ENCODE measurements at regions not wholly inside any gene's neighbourhood (a gene's known extent, or its start where the extent isn't known, plus 50 kb on each side); places are given as distances from the start of the nearest gene placed in this dataset.
"Not testable (repeated sequence)": the region's sequence is repeated elsewhere in the genome, so short reads cannot be mapped to it uniquely, and the experiment has no call there.

DNA sequence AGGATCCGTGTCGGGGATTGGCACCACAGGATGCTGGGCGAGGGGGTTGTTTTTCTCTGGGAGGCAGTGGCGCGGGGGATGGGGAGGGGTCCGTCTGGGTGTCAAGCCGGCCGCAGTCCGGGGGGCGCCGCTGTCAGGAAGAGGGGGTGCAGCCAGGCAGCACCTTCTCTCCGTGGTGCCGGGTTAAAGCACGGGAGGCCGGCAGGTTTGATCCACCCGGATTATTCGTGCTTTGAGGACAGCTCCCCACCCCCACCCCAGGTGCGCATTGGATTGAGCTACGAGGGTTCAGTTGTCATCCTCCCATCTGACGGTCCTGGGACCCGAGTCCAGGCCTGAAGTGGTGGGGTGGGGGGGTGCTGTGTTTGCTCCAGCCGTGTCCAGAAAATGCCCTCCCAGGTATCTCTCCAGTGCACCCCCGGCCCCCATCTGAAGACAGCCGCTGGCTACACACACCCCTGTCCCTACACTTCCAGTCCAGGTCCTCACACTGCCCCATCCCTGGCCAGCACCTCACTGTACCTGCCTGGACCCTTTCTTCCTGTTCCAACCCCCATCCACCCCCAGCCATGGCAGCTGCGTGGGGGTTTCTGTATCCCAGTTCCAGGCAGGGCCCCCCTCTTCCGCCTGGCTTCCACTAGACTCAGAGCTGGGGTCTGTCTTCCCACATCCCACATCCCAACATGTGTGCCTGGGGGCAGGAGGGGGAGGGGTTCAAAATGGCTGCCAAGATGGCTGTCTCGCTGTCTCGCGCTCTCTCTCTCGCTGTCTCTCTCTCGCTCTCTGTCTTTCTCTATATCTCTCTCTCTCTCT is 114.0 kb downstream of the CRLF3 start:
- TF ChIP-seq, protein P1, sequence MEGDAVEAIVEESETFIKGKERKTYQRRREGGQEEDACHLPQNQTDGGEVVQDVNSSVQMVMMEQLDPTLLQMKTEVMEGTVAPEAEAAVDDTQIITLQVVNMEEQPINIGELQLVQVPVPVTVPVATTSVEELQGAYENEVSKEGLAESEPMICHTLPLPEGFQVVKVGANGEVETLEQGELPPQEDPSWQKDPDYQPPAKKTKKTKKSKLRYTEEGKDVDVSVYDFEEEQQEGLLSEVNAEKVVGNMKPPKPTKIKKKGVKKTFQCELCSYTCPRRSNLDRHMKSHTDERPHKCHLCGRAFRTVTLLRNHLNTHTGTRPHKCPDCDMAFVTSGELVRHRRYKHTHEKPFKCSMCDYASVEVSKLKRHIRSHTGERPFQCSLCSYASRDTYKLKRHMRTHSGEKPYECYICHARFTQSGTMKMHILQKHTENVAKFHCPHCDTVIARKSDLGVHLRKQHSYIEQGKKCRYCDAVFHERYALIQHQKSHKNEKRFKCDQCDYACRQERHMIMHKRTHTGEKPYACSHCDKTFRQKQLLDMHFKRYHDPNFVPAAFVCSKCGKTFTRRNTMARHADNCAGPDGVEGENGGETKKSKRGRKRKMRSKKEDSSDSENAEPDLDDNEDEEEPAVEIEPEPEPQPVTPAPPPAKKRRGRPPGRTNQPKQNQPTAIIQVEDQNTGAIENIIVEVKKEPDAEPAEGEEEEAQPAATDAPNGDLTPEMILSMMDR (IDR thresholded peaks at IDR 0.05 in 2 of 3, conservative IDR thresholded peaks at IDR 0.05 in 1 of 3; ENCODE audit: insufficient read depth in 2 of 3, low read depth in 1 of 3, low read length in 3 of 3): not testable (repeated sequence)
- TF ChIP-seq, protein P2, sequence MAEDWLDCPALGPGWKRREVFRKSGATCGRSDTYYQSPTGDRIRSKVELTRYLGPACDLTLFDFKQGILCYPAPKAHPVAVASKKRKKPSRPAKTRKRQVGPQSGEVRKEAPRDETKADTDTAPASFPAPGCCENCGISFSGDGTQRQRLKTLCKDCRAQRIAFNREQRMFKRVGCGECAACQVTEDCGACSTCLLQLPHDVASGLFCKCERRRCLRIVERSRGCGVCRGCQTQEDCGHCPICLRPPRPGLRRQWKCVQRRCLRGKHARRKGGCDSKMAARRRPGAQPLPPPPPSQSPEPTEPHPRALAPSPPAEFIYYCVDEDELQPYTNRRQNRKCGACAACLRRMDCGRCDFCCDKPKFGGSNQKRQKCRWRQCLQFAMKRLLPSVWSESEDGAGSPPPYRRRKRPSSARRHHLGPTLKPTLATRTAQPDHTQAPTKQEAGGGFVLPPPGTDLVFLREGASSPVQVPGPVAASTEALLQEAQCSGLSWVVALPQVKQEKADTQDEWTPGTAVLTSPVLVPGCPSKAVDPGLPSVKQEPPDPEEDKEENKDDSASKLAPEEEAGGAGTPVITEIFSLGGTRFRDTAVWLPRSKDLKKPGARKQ (CRISPR knock-in tag; IDR thresholded peaks at IDR 0.05): not testable (repeated sequence)
- TF ChIP-seq RUNX1 (IDR thresholded peaks at IDR 0.05; ENCODE audit: low read depth); SIX5 (IDR thresholded peaks at IDR 0.05; ENCODE audit: borderline replicate concordance in 1 of 2, insufficient read depth in 1 of 2, low read depth in 1 of 2, low read length in 2 of 2): not testable (repeated sequence)
- TF ChIP-seq, protein P3, sequence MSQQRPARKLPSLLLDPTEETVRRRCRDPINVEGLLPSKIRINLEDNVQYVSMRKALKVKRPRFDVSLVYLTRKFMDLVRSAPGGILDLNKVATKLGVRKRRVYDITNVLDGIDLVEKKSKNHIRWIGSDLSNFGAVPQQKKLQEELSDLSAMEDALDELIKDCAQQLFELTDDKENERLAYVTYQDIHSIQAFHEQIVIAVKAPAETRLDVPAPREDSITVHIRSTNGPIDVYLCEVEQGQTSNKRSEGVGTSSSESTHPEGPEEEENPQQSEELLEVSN (IDR thresholded peaks at IDR 0.05; ENCODE audit: borderline replicate concordance in 1 of 2, extremely low read depth in 1 of 2, insufficient read depth in 1 of 2, insufficient read length in 1 of 2, low read depth in 1 of 2, low read length in 1 of 2, poor library complexity in 1 of 2, severe bottlenecking in 1 of 2): not testable (repeated sequence)
- TF ChIP-seq, protein P4, sequence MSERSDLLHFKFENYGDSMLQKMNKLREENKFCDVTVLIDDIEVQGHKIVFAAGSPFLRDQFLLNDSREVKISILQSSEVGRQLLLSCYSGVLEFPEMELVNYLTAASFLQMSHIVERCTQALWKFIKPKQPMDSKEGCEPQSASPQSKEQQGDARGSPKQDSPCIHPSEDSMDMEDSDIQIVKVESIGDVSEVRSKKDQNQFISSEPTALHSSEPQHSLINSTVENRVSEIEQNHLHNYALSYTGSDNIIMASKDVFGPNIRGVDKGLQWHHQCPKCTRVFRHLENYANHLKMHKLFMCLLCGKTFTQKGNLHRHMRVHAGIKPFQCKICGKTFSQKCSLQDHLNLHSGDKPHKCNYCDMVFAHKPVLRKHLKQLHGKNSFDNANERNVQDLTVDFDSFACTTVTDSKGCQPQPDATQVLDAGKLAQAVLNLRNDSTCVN (CRISPR knock-in tag; IDR thresholded peaks at IDR 0.05): not testable (repeated sequence)
